ENCODE measurements at regions not wholly inside any gene's neighbourhood (a gene's known extent, or its start where the extent isn't known, plus 50 kb on each side); places are given as distances from the start of the nearest gene placed in this dataset.

DNA sequence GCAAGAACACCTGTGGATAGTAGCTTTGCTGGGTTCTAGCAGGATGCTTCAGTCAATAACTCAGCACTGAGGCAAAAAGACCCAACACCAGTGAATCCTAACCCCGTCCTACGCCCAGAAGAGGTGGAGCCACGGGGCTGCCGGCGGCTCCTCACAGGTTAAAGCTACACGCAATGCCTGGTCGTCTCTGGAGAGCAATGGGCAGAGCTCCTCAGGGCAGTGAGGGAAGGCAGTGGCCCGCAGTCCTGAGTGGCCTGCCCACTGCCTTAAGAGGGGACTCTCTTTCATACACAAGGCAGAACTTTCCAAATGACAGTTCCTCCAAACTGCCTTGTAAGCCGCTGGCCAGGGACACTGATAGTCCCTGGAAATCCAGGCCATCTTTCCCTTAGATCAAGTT, 244.2 kb upstream of the IRX2 start:
- ChIA-PET CTCF (no interaction called here), POLR2A (no interaction called here)
- no peak for TF ChIP-seq CTCF (IDR thresholded peaks at IDR 0.05; ENCODE audit: insufficient read depth, low read length, missing control alignments)
- DNase-seq (ENCODE audit: low read depth, low spot score): no peak
- no peak overlapping the region for H3K4me3 ChIP-seq (ENCODE audit: low read depth, low read length)

GRCh38 chr5:2995035-2995434, 243.6 kb upstream of the IRX2 start:
- no peak for DNase-seq (ENCODE audit: low read depth, low spot score)
- H3K4me3 ChIP-seq (ENCODE audit: low read depth, low read length): no peak overlapping the region
- TF ChIP-seq CTCF (IDR thresholded peaks at IDR 0.05; ENCODE audit: insufficient read depth, low read length, missing control alignments): no peak
- CTCF ChIA-PET: no interaction called here
- POLR2A ChIA-PET: no interaction called here

DNA sequence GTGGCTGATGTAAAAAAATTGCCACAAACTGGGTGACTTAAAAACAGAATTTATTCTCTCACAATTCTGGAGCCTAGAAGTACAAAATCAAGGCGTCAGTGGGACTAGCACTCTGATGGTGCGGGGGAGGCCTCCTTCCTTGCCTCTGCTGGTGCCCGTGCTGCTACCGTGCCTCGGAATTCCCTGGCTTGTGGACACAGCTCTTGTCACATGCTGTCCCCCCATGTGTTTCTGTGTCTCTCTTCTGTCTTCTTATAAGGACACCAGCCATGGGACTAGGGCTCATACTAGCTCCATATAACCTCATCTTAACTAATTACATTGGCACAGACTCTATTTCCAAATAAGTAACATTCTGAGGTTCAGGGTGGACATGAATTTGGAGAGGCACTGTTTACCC, 242.3 kb upstream of the IRX2 start:
- ChIA-PET CTCF (no interaction called here), POLR2A (no interaction called here)
- DNase-seq (ENCODE audit: low read depth, low spot score): no peak
- no peak overlapping the region for H3K4me3 ChIP-seq (ENCODE audit: low read depth, low read length)
- TF ChIP-seq CTCF (IDR thresholded peaks at IDR 0.05; ENCODE audit: insufficient read depth, low read length, missing control alignments): no peak

DNA sequence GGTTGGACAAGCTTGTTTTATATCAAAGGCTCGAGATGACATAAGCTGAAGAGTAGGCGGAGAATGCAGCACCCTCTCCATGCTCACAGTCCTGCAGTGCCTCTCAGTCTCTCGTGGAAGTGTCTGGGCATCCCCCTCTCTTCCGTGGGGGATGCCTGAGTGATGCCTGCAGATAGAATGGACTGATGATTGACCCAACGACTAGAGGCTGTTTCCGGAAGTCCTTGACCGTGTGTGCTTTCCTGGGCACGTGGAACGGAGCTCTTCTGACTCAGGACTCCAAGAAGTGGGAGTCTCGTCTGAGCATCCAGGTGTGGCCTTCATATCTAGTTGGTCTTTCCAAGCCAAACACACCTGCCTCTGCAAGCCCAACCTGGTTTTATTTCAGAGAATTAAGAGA, 241.8 kb upstream of the IRX2 start:
- ChIA-PET POLR2A (no interaction called here), CTCF (no interaction called here)
- no peak for DNase-seq (ENCODE audit: low read depth, low spot score)
- H3K4me3 ChIP-seq (ENCODE audit: low read depth, low read length): no peak overlapping the region
- no peak for TF ChIP-seq CTCF (IDR thresholded peaks at IDR 0.05; ENCODE audit: insufficient read depth, low read length, missing control alignments)

DNA sequence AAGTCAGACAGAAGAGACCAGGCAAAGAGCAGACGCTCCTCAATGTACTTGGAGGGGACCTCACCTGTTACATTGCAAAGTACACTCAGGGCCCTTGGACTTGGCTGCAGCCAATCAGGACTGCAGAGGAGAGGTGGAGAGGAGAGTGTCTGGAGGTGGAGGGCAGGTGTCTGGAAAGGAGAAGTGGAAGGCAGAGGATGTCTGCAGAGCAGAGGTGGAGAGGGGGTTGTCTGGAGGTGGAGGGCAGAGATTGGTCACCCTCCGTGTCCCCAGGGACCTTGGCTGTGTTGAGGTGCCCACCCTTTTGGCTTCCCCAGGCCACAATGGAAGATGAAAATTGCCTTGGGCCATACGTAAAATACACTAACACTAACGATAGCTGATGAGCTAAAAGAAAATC, 241.3 kb upstream of the IRX2 start:
- no peak for DNase-seq (ENCODE audit: low read depth, low spot score)
- POLR2A ChIA-PET: no interaction called here
- CTCF ChIA-PET: no interaction called here
- no peak for TF ChIP-seq CTCF (IDR thresholded peaks at IDR 0.05; ENCODE audit: insufficient read depth, low read length, missing control alignments)
- no peak overlapping the region for H3K4me3 ChIP-seq (ENCODE audit: low read depth, low read length)

DNA sequence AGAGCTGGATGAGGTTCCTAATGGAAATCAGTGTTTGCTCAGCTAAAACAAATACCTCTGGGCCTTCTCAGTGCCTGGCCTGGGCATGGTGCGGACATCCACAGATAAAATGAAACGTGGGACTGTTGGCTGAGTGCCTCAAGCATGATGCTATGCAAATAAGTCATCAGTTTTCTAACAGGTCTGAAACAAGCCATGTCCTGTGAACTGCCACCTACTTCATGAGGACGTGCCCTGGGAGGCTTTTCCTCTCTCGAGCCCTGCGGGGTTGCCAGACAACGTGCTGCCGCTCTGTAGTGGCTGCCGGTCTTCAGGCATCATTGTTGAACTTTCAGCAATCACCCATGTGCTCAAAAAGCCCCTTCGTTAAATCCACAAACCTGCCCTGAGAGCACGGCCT, 240.4 kb upstream of the IRX2 start:
- no peak for DNase-seq (ENCODE audit: low read depth, low spot score)
- TF ChIP-seq CTCF (IDR thresholded peaks at IDR 0.05; ENCODE audit: insufficient read depth, low read length, missing control alignments): no peak
- H3K4me3 ChIP-seq (ENCODE audit: low read depth, low read length): no peak overlapping the region
- POLR2A ChIA-PET: no interaction called here
- CTCF ChIA-PET: no interaction called here
